Lower leg skin (tissue), 3 donors: ENCODE measurements at regions not wholly inside any gene's neighbourhood (a gene's known extent, or its start where the extent isn't known, plus 50 kb on each side); places are given as distances from the start of the nearest gene placed in this dataset.

Source experiments
- POLR2A ChIP-seq, 2 donors: fragments of 450-650 bp; IDR thresholded peaks; one replicate each; pipeline ENCODE4 v1.6.1; 2016 to 2017; ENCODE audit warnings: antibody characterized with exemption in 2 of 2, mild to moderate bottlenecking in 1 of 2, moderate library complexity in 1 of 2
- TF ChIP-seq, protein P1 (sequence below), 3 donors: fragments of 450-650 bp; IDR thresholded peaks; one replicate each; pipeline ENCODE4 v1.5.1; 2016; ENCODE audit warnings: antibody characterized with exemption in 3 of 3, mild to moderate bottlenecking in 3 of 3, moderate library complexity in 2 of 3

DNA sequence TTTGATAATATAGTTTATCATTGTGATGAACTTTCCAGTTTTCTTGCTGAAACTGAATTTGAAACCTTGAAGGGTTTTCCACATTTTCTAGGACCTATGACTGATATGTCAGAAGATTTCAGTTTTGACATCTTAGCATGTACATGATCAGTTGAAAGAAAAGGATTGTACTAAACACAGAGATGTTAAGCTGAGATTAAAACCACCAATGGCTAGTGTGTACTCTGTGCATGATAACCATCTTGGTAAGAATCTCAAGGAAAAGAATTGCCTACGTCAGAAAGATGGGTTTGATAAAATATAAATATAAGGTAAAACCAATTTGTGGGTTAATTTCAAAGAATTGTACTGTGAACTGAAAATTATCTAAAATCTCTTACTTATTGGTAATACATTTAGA is 776.4 kb downstream of the GATA3 start:
- no peak for TF ChIP-seq POLR2A (IDR thresholded peaks at IDR 0.05)
- TF ChIP-seq, protein P1, sequence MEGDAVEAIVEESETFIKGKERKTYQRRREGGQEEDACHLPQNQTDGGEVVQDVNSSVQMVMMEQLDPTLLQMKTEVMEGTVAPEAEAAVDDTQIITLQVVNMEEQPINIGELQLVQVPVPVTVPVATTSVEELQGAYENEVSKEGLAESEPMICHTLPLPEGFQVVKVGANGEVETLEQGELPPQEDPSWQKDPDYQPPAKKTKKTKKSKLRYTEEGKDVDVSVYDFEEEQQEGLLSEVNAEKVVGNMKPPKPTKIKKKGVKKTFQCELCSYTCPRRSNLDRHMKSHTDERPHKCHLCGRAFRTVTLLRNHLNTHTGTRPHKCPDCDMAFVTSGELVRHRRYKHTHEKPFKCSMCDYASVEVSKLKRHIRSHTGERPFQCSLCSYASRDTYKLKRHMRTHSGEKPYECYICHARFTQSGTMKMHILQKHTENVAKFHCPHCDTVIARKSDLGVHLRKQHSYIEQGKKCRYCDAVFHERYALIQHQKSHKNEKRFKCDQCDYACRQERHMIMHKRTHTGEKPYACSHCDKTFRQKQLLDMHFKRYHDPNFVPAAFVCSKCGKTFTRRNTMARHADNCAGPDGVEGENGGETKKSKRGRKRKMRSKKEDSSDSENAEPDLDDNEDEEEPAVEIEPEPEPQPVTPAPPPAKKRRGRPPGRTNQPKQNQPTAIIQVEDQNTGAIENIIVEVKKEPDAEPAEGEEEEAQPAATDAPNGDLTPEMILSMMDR (IDR thresholded peaks at IDR 0.05) = no peak
